ENCODE measurements at regions not wholly inside any gene's neighbourhood (a gene's known extent, or its start where the extent isn't known, plus 50 kb on each side); places are given as distances from the start of the nearest gene placed in this dataset.

GRCh38 chrX:98263135-98263534 lies 1379.4 kb downstream of the RPA4 start:
- TF ChIP-seq CTCF (IDR thresholded peaks at IDR 0.05) (no peak), EP300 (IDR thresholded peaks at IDR 0.05) (no peak), POLR2A (IDR thresholded peaks at IDR 0.05) (no peak), POLR2AphosphoS5 (IDR thresholded peaks at IDR 0.05) (no peak)
